H1 (cell line): ENCODE measurements at regions not wholly inside any gene's neighbourhood (a gene's known extent, or its start where the extent isn't known, plus 50 kb on each side); places are given as distances from the start of the nearest gene placed in this dataset.

Experiments used
- CTCF ChIA-PET: fragments of 300-600 bp; sonication (Branson Sonifier 250); formaldehyde crosslinking; loops from one replicate; lab custom pipeline; 2021; ENCODE audit not compliant: partially characterized antibody; lab: Charles Lee
- POLR2A ChIA-PET: fragments of 300-600 bp; sonication (Branson Sonifier 250); formaldehyde crosslinking; loops from one replicate; lab custom pipeline; 2021; ENCODE audit warnings: inconsistent platforms; ENCODE audit not compliant: partially characterized antibody; lab: Charles Lee
- DNase-seq, 2 experiments: peaks; one replicate each; pipeline versions ENCODE4 v3.0.0 to v3.0.0-alpha.2; 2010 to 2022; ENCODE audit warnings: low spot score in 2 of 2, low read depth in 1 of 2, mixed read lengths in 1 of 2
- FAIRE-seq: peaks from 2 replicates; lab custom pipeline; 2011; peaks lifted over from hg19 to GRCh38; lab: Jason Lieb, UNC
- H2AFZ ChIP-seq: 2 replicates; pipeline ENCODE4 v1.8.1; 2012; ENCODE audit warnings: low read length, inconsistent platforms
- H2AK5ac ChIP-seq: 2 replicates; pipeline ENCODE4 v1.6.1; 2013; ENCODE audit warnings: low read depth, low read length
- H2BK120ac ChIP-seq: replicated peaks from 2 replicates; pipeline ENCODE3; 2013; ENCODE audit warnings: low read depth, low read length, inconsistent platforms
- H2BK12ac ChIP-seq: 2 replicates; pipeline ENCODE4 v1.6.1; 2013; ENCODE audit warnings: low read depth, low read length
- H2BK15ac ChIP-seq: 2 replicates; pipeline ENCODE4 v1.6.1; 2013; ENCODE audit warnings: low read length
- H2BK20ac ChIP-seq: 2 replicates; pipeline ENCODE4 v1.6.1; 2013; ENCODE audit warnings: low read length
- H2BK5ac ChIP-seq: 2 replicates; pipeline ENCODE4 v1.6.1; 2013; ENCODE audit warnings: low read depth, low read length
- H3K14ac ChIP-seq: 2 replicates; pipeline ENCODE4 v1.6.1; 2013; ENCODE audit warnings: inconsistent platforms; ENCODE audit not compliant: insufficient read length
- H3K18ac ChIP-seq: 2 replicates; pipeline ENCODE4 v1.6.1; 2013; ENCODE audit warnings: low read length; ENCODE audit errors: extremely low read depth
- H3K23ac ChIP-seq: 2 replicates; pipeline ENCODE4 v1.6.1; 2013; ENCODE audit warnings: inconsistent platforms; ENCODE audit not compliant: insufficient read length
- H3K23me2 ChIP-seq: 2 replicates; pipeline ENCODE4 v1.6.1; 2013; ENCODE audit warnings: low read depth, low read length
- H3K27ac ChIP-seq: 2 replicates; pipeline ENCODE4 v1.6.1; 2011; ENCODE audit warnings: low read depth, low read length, inconsistent platforms
- H3K27me3 ChIP-seq, 4 experiments: replicated peaks in 1 of 4; 1 replicate in 1 of 4; 2 replicates in 3 of 4; pipeline versions ENCODE4 v1.6.1 to v1.8.1; 2011 to 2013; ENCODE audit warnings: low read length in 3 of 4, mild to moderate bottlenecking in 3 of 4, inconsistent platforms in 2 of 4, mixed read lengths in 2 of 4, moderate library complexity in 1 of 4; ENCODE audit not compliant: control insufficient read depth in 3 of 4, insufficient read depth in 3 of 4; ENCODE audit errors: extremely low read depth in 1 of 4
- H3K36me3 ChIP-seq, 4 experiments: 2 replicates each; pipeline versions ENCODE4 v1.6.1 to v1.8.1; 2011 to 2013; ENCODE audit warnings: mild to moderate bottlenecking in 4 of 4, low read length in 3 of 4, moderate library complexity in 2 of 4, control low read depth in 1 of 4, inconsistent platforms in 1 of 4; ENCODE audit not compliant: insufficient read depth in 4 of 4, control insufficient read depth in 2 of 4
- H3K4ac ChIP-seq: replicated peaks from 2 replicates; pipeline ENCODE3; 2013; ENCODE audit warnings: low read length, low read depth, mixed read lengths, inconsistent platforms; ENCODE audit not compliant: insufficient read length
- H3K4me1 ChIP-seq, 4 experiments: replicated peaks in 1 of 4; 1 replicate in 1 of 4; 2 replicates in 3 of 4; pipeline versions ENCODE4 v1.6.1 to v1.8.1; 2011 to 2013; ENCODE audit warnings: low read length in 3 of 4, inconsistent platforms in 2 of 4, mixed read lengths in 1 of 4; ENCODE audit not compliant: insufficient read depth in 4 of 4, control insufficient read depth in 3 of 4
- H3K4me2 ChIP-seq, 2 experiments: 2 replicates each; pipeline versions ENCODE4 v1.6.1 to v1.8.1; 2011 to 2013; ENCODE audit warnings: low read depth in 2 of 2, low read length in 2 of 2, control low read depth in 1 of 2, inconsistent platforms in 1 of 2, mild to moderate bottlenecking in 1 of 2; ENCODE audit not compliant: insufficient read depth in 1 of 2
- H3K4me3 ChIP-seq, 4 experiments: fragments of 200-600, 300-600 bp in 1 of 4; sonication (generic), shearing (Covaris generic), sonication (Bioruptor Twin) in 1 of 4; 2 replicates each; pipeline versions ENCODE4 v1.5.1 to v1.8.1; 2011 to 2016; ENCODE audit warnings: low read length in 4 of 4, low read depth in 3 of 4, control low read depth in 2 of 4, inconsistent platforms in 2 of 4, mild to moderate bottlenecking in 2 of 4, mixed read lengths in 1 of 4, moderate library complexity in 1 of 4; ENCODE audit not compliant: insufficient read depth in 2 of 4; ENCODE audit errors: extremely low read depth in 1 of 4
- H3K56ac ChIP-seq: replicated peaks from 2 replicates; pipeline ENCODE3; 2013; ENCODE audit warnings: low read depth, mild to moderate bottlenecking, mixed read lengths, low read length, inconsistent platforms; ENCODE audit not compliant: insufficient read length
- H3K79me1 ChIP-seq: 2 replicates; pipeline ENCODE4 v1.6.1; 2013; ENCODE audit warnings: low read depth, low read length, control low read depth
- H3K79me2 ChIP-seq, 2 experiments: 2 replicates each; pipeline versions ENCODE4 v1.6.1 to v1.8.1; 2012 to 2013; ENCODE audit warnings: low read length in 2 of 2, mild to moderate bottlenecking in 2 of 2, inconsistent platforms in 1 of 2; ENCODE audit not compliant: insufficient read depth in 2 of 2, control insufficient read depth in 1 of 2
- H3K9ac ChIP-seq, 4 experiments: replicated peaks in 1 of 4; 1 replicate in 1 of 4; 2 replicates in 3 of 4; pipeline versions ENCODE4 v1.6.1 to v1.8.1; 2011 to 2013; ENCODE audit warnings: low read depth in 3 of 4, low read length in 3 of 4, control low read depth in 2 of 4, mild to moderate bottlenecking in 2 of 4, moderate library complexity in 2 of 4, inconsistent platforms in 1 of 4; ENCODE audit errors: extremely low read depth in 1 of 4
- H3K9me3 ChIP-seq, 2 experiments: 2 replicates each; pipeline versions ENCODE4 v1.6.1 to v1.8.1; 2012 to 2013; ENCODE audit warnings: mild to moderate bottlenecking in 2 of 2, moderate library complexity in 2 of 2, control low read depth in 1 of 2, inconsistent platforms in 1 of 2, low read depth in 1 of 2, low read length in 1 of 2, mixed read lengths in 1 of 2; ENCODE audit not compliant: insufficient read depth in 2 of 2
- H4K20me1 ChIP-seq, 2 experiments: replicated peaks in 1 of 2; 2 replicates each; pipeline versions ENCODE3 to v1.8.1; 2011 to 2013; ENCODE audit warnings: inconsistent platforms in 2 of 2, low read length in 2 of 2, mild to moderate bottlenecking in 1 of 2; ENCODE audit not compliant: insufficient read depth in 2 of 2, control insufficient read depth in 1 of 2
- H4K5ac ChIP-seq: 2 replicates; pipeline ENCODE4 v1.6.1; 2013; ENCODE audit warnings: low read length, low read depth, mixed read lengths, inconsistent platforms; ENCODE audit not compliant: insufficient read length
- H4K8ac ChIP-seq: 2 replicates; pipeline ENCODE4 v1.8.0; 2013; ENCODE audit warnings: mild to moderate bottlenecking, moderate library complexity, low read length, inconsistent platforms; ENCODE audit not compliant: insufficient read depth; ENCODE audit errors: extremely low read depth
- H4K91ac ChIP-seq: replicated peaks from 2 replicates; pipeline ENCODE3; 2013; ENCODE audit warnings: low read length, mixed read lengths, inconsistent platforms; ENCODE audit not compliant: insufficient read length
- CTBP2 ChIP-seq: IDR thresholded peaks from 2 replicates; pipeline ENCODE4 v1.7.0; 2011; ENCODE audit warnings: borderline replicate concordance, mild to moderate bottlenecking, moderate library complexity, mixed read lengths, low read length; ENCODE audit not compliant: insufficient read depth, insufficient read length
- JUN ChIP-seq: IDR thresholded peaks from 2 replicates; pipeline ENCODE4 v1.6.1; 2011; ENCODE audit warnings: low read depth, mild to moderate bottlenecking, improper control_type of control experiment, low read length
- KDM1A ChIP-seq: fragments of 200-600, 300-600 bp; sonication (generic); IDR thresholded peaks from 2 replicates; pipeline ENCODE4 v1.7.1; 2016; ENCODE audit warnings: mild to moderate bottlenecking, low read length, borderline replicate concordance
- YY1 ChIP-seq: IDR thresholded peaks from 2 replicates; pipeline ENCODE4 v1.6.1; 2011; ENCODE audit warnings: low read depth, mild to moderate bottlenecking, low read length
- WGBS, 2 experiments: shearing (Covaris generic) in 1 of 2; methylation state at CpG; one replicate each; pipeline versions ENCODE4 v1.1.6 to v1.1.7; 2013 to 2015; ENCODE audit warnings: low lambda C conversion rate in 2 of 2, mixed read lengths in 2 of 2, inconsistent platforms in 1 of 2, low coverage in 1 of 2, missing lambda C conversion rate in 1 of 2; ENCODE audit not compliant: insufficient replicate concordance in 2 of 2, insufficient coverage in 1 of 2, insufficient read length in 1 of 2; ENCODE audit errors: extremely low coverage in 1 of 2, missing lambda C conversion rate in 1 of 2; 5-methylcytosine and 5-hydroxymethylcytosine counted together

DNA sequence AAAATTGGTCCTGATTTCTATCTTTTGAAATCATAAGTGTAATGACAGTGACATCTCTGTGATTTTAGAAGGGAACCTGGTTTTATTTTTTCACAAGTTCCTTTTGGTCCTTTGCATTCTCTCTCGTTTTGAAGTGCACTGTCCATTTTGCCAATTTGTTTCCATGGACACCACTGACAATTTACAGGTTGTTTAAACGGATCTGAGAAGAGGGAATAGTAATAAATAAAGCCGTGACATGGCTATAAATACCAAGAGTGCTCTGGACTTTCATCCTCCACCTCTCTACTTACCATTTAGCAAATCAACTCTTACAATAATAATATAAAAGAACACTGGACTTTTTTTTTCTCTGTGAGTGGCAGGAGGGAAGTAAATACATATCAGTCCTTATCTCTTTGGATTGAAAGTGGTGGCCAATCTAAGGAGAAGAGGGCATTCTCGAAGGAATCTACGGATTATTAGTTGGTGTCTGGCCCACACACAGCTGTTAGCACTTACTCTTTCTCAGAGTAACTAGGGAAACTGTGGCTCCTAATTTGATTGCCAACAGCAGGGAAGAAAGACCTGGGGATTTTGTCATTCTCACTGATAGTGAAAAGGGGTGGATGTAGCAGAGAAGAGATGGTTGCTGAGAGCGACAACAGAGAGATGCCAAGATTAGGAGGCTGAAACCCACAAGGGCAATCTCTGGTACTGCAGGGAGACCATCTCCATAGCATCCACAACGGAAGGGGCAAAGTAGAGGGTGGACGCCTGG lies 108.7 kb upstream of the FSHR start:
- H3K36me3 ChIP-seq, result no peaks in the 10 kb centered on the region
- H3K4me2 ChIP-seq, result no peak overlapping the region
- H3K4me1 ChIP-seq, result no peaks in the 10 kb centered on the region
- no peak overlapping the region for H3K4ac ChIP-seq
- no peak overlapping the region for H3K27ac ChIP-seq
- no peak for DNase-seq
- no peak overlapping the region for H3K56ac ChIP-seq
- H3K27me3 ChIP-seq, result no peaks in the 10 kb centered on the region
- no peak overlapping the region; the same call in 1 of the 2 replicates for H4K8ac ChIP-seq
- no peak overlapping the region for H2BK12ac ChIP-seq
- POLR2A ChIA-PET, result no interaction called here
- H4K20me1 ChIP-seq, result no peaks in the 10 kb centered on the region
- no peak overlapping the region for H2AK5ac ChIP-seq
- TF ChIP-seq JUN, result no peak
- no peak for TF ChIP-seq YY1
- no peak for TF ChIP-seq CTBP2
- TF ChIP-seq KDM1A, result no peak
- no peak for FAIRE-seq
- CTCF ChIA-PET, result interaction anchor here (1.1 to 1.8 kb wide), 2 partner anchors 9 to 10 kb away, joined by 3 to 5 read pairs; no protein-coding TSS in a partner anchor
- no peak overlapping the region for H3K14ac ChIP-seq
- H2BK15ac ChIP-seq, result no peak overlapping the region
- H2BK20ac ChIP-seq, result no peak overlapping the region
- WGBS, 2 experiments, result 92% methylated on average over 8 of the region's 8 CpGs; no CpG with 5 or more reads in 1 of the 2 experiments
- no peaks in the 10 kb centered on the region for H3K23me2 ChIP-seq
- H2BK120ac ChIP-seq, result no peak overlapping the region
- no peak overlapping the region for H2AFZ ChIP-seq
- no peak overlapping the region for H4K91ac ChIP-seq
- no peaks in the 10 kb centered on the region for H3K79me2 ChIP-seq
- no peaks in the 10 kb centered on the region for H3K79me1 ChIP-seq
- no peak overlapping the region for H2BK5ac ChIP-seq
- no peak overlapping the region for H3K4me3 ChIP-seq
- no peaks in the 10 kb centered on the region for H3K9me3 ChIP-seq
- no peak overlapping the region for H3K23ac ChIP-seq
- H4K5ac ChIP-seq, result no peak overlapping the region
- no peak overlapping the region for H3K9ac ChIP-seq
- H3K18ac ChIP-seq, result no peak overlapping the region
